BJ (cell line): ENCODE measurements at regions not wholly inside any gene's neighbourhood (a gene's known extent, or its start where the extent isn't known, plus 50 kb on each side); places are given as distances from the start of the nearest gene placed in this dataset.

ENCODE experiments used
- CTCF ChIA-PET: fragments of 350-600 bp; formaldehyde crosslinking; extraction: SDS; loops from one replicate; lab custom pipeline; 2021; ENCODE audit warnings: antibody characterized with exemption, inconsistent platforms; lab: Yijun Ruan, JAX
- POLR2A ChIA-PET: fragments of 300-600 bp; sonication (Branson Sonifier 250); formaldehyde crosslinking; extraction: SDS; loops from one replicate; lab custom pipeline; 2021; ENCODE audit warnings: antibody characterized with exemption; lab: Charles Lee
- DNase-seq: peaks from one replicate; pipeline ENCODE4 v3.0.0-alpha.2; 2011; ENCODE audit warnings: low read depth
- H3K27me3 ChIP-seq: 2 replicates; pipeline ENCODE4 v1.6.0; 2011; ENCODE audit warnings: low read length; ENCODE audit not compliant: control insufficient read depth, insufficient read depth
- H3K36me3 ChIP-seq: 2 replicates; pipeline ENCODE4 v1.5.1; 2011; ENCODE audit warnings: low read length; ENCODE audit not compliant: control insufficient read depth, insufficient read depth
- H3K4me3 ChIP-seq: 2 replicates; pipeline ENCODE4 v1.5.1; 2011; ENCODE audit warnings: low read depth, mild to moderate bottlenecking, control low read depth, low read length
- TF ChIP-seq, protein P1 (sequence below): IDR thresholded peaks from 2 replicates; pipeline ENCODE4 v1.5.1; 2011; ENCODE audit warnings: low read depth, mild to moderate bottlenecking, control low read depth, inconsistent platforms, low read length, moderate library complexity; ENCODE audit not compliant: insufficient read depth

GRCh38 chr2:118290411-118291250 is 202.4 kb downstream of the INSIG2 start:
- Histone ChIP-seq H3K27me3 (peaks cover 1% of the 10 kb centered on the region; the same call in 1 of the 2 replicates), H3K4me3 (no peak overlapping the region), H3K36me3 (no peaks in the 10 kb centered on the region)
- POLR2A ChIA-PET: no interaction called here
- CTCF ChIA-PET: interaction anchor here (0.8 to 2.1 kb wide), 7 partner anchors 8 to 28 kb away, joined by 3 to 6 read pairs (median 3); no protein-coding TSS in a partner anchor
- DNase-seq: no peak
- TF ChIP-seq, protein P1, sequence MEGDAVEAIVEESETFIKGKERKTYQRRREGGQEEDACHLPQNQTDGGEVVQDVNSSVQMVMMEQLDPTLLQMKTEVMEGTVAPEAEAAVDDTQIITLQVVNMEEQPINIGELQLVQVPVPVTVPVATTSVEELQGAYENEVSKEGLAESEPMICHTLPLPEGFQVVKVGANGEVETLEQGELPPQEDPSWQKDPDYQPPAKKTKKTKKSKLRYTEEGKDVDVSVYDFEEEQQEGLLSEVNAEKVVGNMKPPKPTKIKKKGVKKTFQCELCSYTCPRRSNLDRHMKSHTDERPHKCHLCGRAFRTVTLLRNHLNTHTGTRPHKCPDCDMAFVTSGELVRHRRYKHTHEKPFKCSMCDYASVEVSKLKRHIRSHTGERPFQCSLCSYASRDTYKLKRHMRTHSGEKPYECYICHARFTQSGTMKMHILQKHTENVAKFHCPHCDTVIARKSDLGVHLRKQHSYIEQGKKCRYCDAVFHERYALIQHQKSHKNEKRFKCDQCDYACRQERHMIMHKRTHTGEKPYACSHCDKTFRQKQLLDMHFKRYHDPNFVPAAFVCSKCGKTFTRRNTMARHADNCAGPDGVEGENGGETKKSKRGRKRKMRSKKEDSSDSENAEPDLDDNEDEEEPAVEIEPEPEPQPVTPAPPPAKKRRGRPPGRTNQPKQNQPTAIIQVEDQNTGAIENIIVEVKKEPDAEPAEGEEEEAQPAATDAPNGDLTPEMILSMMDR: no peak

- Histone ChIP-seq H3K36me3 (no peaks in the 10 kb centered on the region), H3K4me3 (no peak overlapping the region), H3K27me3 (0 out of 2 replicates have a peak, but pooled peaks cover 1% of the 10 kb centered on the region)
- no peak for DNase-seq
- ChIA-PET CTCF (interaction anchor here (1.1 to 1.5 kb wide), 2 partner anchors 9 to 23 kb away, joined by 3 to 9 read pairs; no protein-coding TSS in a partner anchor), POLR2A (no interaction called here)
- TF ChIP-seq, protein P1: no peak
Measured at GRCh38 chr2:118279005-118279404, 190.7 kb downstream of the INSIG2 start.

DNA sequence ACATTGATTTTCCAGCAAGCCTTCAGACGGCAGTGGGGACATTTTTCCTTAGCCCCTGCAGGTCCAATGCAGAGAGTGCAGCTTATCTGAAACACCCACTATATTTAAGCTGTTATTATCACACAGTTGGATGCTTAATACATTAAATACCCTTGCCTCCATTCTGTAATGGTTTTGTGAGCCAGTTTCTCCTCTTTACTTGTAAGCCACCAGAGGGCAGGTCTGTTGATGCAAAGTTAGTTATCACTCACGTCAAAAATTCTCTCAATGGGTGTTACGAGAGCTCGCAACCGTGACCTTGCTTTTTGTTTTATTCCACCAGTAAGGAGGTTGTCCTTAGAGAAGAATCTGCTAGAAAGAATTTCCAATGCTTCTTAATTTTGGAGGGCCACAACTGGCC is 189.8 kb downstream of the INSIG2 start:
- TF ChIP-seq, protein P1: no peak
- Histone ChIP-seq H3K27me3 (0 out of 2 replicates have a peak, but pooled peaks cover 1% of the 10 kb centered on the region), H3K36me3 (no peaks in the 10 kb centered on the region), H3K4me3 (no peak overlapping the region)
- CTCF ChIA-PET: interaction anchor here (0.8 kb wide), 1 partner anchor 8 kb away, joined by 3 read pairs; no protein-coding TSS in a partner anchor
- POLR2A ChIA-PET: no interaction called here
- DNase-seq: no peak

DNA sequence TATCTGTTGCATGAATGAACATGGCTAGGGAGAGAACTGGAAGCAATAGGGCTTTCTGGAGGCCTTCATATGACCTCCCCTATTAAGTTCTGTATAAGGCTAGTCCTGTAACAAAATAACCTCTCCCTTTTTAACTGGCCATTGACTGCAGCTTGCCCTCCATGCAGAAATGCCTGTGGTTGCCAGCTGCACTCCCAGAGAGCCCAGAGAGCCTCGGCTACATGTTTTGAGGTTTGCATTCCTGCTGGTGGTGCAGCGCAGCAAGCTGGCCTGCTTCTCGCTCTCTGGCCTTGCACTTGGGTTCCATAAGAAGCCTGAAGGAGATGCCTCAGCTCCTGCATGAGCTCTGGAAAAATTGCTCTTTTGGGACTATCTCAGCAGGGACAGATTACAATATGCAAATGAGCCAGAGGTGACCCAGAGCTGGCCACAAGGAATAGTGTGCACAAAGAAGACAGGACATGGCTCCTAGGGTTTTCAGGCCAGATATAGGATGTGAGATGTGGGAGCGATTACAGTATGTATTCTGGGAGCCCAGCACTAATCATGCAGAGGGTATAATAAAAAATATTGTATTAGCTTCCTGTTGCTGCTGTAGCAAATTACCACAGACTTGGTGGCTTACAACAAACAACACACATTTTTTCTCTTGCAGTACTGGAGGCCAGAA is 186.7 kb downstream of the INSIG2 start:
- POLR2A ChIA-PET: no interaction called here
- TF ChIP-seq, protein P1: no peak
- no peak overlapping the region for H3K4me3 ChIP-seq
- no peak for DNase-seq
- CTCF ChIA-PET: interaction anchor here (0.8 to 0.9 kb wide), 2 partner anchors 10 to 11 kb away, joined by 3 read pairs; no protein-coding TSS in a partner anchor
- no peaks in the 10 kb centered on the region for H3K36me3 ChIP-seq
- H3K27me3 ChIP-seq: no peaks in the 10 kb centered on the region; the same call in 1 of the 2 replicates

GRCh38 chr2:118272391-118272790 is 184.1 kb downstream of the INSIG2 start:
- Histone ChIP-seq H3K27me3 (no peaks in the 10 kb centered on the region; the same call in 1 of the 2 replicates), H3K36me3 (no peaks in the 10 kb centered on the region), H3K4me3 (no peak overlapping the region)
- ChIA-PET POLR2A (no interaction called here), CTCF (no interaction called here)
- TF ChIP-seq, protein P1: no peak
- DNase-seq: no peak
